HG02610 (cell line): ENCODE measurements at regions not wholly inside any gene's neighbourhood (a gene's known extent, or its start where the extent isn't known, plus 50 kb on each side); places are given as distances from the start of the nearest gene placed in this dataset.
"Not testable (repeated sequence)": the region's sequence is repeated elsewhere in the genome, so short reads cannot be mapped to it uniquely, and the experiment has no call there.

ENCODE experiments used
- ATAC-seq: cut with Tn5 transposase; IDR thresholded peaks from one replicate; pipeline ENCODE4 v1.9.1; 2021; ENCODE audit warnings: mild to moderate bottlenecking, moderate library complexity; ENCODE audit not compliant: unreplicated experiment

DNA sequence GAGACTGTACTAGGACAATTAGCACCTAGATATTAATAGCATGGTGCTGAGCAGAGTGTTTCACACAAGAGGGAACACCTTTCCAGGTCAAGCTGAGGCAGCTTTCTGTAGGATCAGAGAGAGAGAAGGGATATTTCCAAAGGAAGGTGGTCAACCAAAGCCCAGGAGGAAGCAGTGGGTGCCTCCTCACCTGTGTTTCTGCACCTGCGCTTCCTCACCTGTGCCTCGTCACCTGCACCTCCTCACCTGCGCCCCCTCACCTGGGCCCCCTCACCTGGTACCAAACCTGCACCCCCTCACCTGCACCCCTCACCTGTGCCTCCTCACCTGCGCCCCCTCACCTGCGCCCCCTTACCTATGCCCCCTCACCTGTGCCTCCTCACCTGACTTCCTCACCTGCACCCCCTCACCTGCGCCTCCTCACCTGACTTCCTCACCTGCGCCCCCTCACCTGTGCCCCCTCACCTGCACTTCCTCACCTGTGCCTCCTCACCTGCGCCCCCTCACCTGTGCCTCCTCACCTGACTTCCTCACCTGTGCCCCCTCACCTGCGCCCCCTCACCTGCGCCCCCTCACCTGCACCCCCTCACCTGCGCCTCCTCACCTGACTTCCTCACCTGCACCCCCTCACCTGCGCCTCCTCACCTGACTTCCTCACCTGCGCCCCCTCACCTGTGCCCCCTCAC is 67.9 kb downstream of the TTLL2 start:
- no peak for ATAC-seq

DNA sequence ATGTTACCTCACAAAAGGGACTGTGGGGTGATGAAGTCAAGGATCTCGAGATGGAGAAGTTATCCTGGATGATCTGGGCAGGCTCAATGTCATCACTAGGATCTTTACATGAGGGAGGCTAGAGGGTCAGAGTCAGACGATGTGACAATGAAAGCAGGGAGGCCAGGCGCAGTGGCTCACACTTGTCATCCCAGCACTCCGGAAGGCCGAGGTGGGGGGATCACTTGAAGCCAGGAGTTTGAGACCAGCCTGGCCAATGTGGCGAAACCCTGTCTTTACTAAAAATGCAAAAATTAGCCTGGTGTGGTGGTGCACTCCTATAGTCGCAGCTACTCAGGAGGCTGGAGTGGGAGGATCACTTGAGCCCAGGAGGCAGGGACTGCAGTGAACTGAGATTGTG is 68.8 kb downstream of the TTLL2 start:
- no peak for ATAC-seq

DNA sequence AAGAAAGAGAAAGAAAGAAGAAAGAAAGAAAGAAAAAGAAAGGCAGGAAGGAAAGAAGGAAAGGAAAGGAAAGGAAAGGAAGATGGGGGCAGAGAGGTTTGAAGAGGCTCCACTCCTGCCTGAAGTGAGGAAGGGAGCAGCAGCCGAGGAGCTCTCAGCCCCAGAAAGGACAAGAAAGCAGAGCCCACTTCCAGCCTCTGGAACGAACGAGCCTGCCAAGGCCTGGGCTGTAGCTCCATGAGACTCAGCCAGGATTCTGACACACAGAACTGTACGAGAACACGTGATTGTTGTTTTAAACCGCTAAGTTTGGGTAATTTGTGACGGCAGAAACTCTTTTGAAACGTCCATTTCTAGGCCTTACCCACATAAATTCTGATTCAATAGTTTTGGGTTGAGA is 69.5 kb downstream of the TTLL2 start:
- ATAC-seq: no peak

DNA sequence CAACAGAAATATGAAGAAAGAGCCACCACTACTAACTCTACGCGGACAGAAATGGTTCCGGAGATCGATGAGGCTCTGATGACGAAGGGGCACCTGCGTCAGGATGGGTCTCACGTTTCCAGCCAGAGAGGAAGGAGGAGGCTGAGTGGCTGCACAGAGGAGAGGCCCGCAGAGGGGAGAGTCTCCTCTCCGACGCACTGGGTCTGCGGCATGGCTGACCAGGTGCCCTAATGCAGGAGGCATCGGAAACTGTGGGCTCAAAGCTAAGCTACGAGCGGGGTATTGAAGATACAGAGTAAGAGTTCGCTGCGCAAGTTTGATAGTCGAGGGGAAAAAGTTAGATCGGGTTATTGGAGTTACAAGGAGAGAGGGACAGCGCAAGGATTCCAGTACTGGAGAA is 69.9 kb downstream of the TTLL2 start:
- ATAC-seq: no peak

DNA sequence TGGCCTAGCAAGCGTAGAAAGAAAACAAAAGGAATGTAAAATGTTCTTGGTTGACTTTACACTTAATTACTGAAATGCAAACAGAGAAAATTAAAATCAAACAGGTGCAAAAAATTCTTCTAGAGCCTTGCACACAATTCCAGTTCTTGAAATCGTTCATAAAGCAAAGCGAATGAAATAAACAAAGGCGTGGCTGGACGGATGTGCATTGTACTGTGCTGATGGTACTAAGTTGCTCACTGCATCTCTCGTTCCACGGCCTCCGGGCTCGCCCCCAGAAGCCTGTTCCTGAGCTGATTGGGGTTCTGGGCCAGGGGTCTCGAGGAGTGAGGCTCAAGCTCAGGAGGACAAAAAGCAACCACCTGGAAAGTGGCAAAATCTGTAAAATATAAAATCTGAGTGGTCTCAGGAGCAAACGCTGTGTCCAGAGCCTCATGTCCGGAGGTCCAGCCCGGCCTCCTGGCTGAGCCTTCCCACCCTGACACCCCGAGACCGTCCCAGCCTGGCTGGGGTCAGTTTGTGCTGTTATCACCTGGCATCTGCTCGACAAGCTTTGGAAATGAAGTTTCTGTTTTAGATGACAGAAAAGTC is 71.3 kb downstream of the TTLL2 start:
- no peak for ATAC-seq

DNA sequence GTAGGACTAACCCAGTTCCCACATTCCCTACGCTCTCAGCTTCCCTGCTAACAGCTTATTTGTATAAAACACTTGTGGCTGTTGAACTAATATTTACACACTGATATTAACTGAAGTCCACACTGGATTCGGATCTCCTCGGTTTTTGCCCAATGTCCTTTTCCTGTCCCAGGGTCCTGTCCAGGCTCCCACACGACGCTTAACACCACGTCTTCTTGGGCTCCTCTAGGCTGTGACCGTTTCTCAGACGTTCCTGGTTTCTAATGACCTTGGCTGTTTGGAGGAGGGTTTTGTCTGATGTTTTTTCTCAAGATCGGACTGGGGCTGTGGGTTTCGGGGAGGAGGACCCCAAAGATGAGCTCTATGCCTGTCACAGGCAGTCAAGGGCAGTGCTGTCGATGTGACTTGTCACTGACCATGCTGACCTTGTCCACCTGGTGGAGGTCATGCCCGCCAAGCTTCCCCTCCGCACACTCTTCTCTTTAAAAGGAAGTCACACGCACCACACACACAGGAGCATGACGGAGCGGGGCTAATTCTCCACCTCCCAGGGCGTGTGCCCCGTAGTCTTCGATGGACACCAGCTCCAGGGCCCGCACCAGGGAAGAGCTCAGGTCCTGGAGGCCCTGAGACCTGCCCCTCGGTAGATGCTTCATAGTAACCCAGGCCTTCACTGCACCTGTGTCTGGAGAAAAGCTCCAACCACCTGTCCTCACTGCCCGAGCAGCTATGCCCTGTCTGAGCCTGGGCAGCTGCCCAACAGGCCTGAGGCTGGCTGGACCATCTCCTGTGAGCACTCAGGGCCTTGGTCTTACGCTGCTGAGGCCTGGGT is 72.0 kb downstream of the TTLL2 start:
- no peak for ATAC-seq

DNA sequence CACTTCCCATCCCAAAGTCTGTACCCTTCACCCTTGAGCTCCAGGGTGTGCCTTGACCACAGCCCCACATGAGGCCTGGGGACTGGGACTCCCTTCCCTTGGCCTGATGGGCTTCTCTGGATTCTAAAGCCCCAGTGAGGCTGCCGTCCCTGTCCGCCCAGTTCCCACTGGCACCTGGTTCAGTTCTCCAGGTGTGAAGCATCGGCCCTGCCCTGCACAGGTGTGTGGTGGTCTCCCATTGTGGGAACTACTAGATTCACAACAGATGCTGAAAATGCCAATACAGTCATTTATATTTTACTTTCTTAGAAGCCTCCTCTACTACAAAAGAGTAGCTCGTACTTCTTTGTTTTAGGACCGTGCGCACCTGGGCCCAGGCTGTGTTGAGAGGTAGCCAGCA is 72.8 kb downstream of the TTLL2 start:
- no peak for ATAC-seq

DNA sequence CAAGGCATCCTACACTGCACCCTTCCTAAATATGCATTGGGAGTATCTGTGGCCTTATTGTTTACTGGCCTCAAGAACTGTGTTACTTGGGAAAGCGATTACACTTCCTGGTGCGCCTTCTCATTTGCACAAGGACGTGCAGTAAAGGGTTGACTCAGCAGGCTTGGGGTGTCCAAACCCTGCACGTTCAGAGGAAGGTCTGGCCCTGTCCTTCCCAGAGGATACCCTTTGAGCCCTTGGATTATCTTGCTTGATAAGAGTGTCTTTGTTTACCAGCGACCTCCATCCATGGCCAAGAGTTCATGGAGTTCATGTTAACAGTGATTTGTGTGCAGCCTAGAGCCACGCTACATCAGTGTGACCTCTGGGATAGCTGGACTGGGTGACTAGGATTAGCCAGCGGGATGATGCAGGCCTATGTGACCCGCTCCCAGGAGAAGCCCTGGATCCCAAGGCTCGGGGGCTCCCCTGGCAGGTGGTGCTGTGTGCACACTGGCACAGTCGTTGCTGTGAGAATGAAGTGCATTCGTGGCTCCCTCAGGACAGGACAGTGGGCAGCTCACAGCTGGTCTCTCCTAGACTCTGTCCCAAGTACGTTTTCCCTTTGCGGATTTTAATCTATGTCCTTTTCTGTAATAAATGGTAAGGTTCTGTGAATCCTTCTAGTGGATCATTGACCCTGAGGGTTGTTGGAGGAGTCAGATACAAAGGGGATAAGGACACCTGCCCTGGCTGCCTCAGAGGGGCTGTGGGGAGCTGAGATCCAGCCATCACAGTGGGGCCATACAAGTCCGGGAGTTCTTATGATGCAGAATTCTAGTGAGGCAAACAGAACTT is 73.5 kb downstream of the TTLL2 start:
- ATAC-seq: no peak

DNA sequence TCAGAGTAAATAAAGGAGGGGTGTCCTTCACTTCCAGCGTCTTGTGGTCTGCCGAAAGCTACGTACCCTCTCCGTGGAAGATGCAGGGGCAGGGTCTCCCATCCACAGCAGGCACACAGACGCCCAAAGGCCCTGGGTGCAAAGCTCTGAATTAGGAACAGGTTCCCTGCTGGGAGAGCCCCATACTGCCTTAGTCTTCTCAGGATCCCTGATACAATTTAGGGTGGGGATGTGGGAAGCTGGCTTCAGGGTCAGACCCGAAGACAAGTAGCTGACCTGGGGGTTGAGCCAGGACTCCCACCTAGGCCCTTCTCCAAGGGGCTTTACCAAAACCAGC is 74.1 kb downstream of the TTLL2 start:
- ATAC-seq: no peak

DNA sequence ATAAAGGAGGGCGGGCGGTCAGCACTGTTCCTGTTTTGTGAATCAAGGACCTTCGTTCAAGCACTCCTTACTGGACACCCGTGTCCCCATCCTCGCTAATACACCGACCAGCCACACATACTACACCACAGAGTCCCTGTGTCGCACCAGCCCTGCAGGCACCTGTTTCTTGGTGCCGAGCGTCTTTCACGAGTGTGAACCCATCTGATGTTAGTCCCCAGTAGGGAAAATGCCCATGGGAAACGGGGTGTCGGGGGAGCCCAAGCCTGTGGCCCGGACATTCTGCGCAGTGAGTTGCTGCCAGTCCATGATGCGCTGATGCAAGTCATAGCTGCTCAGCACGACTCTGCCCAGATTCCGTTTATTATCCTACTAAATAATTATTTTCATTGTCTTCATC is 74.7 kb downstream of the TTLL2 start:
- ATAC-seq: no peak

DNA sequence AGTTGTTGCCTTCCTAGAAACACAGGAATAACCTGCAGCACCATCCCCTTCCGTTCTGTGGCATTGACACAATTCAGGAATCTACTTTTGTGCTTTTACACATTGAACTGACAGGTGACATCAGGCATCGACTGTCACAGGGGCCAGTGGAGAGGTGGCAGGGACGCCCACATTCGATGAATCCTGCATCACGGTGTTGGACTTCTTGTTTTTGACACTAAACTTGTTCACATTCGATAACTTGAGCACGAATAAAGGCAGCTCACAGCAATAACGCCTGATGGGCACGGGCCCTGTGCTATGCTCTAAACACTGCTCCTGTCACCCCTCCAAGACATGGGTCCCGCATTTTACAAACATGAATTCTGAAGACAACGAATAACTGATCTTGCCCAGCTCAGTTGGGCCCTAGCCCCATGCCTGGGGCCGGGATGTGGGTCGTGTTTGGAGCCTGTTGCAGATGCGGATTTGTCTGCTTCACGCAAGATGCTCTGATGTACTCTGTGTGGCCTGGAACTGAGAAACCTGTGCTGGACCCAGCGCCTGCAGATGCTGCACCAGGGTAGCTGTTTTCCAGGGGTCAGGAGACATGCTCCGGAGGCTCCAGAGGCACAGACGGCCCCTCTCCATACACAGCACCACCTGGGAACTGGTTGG is 75.7 kb downstream of the TTLL2 start:
- no peak for ATAC-seq

DNA sequence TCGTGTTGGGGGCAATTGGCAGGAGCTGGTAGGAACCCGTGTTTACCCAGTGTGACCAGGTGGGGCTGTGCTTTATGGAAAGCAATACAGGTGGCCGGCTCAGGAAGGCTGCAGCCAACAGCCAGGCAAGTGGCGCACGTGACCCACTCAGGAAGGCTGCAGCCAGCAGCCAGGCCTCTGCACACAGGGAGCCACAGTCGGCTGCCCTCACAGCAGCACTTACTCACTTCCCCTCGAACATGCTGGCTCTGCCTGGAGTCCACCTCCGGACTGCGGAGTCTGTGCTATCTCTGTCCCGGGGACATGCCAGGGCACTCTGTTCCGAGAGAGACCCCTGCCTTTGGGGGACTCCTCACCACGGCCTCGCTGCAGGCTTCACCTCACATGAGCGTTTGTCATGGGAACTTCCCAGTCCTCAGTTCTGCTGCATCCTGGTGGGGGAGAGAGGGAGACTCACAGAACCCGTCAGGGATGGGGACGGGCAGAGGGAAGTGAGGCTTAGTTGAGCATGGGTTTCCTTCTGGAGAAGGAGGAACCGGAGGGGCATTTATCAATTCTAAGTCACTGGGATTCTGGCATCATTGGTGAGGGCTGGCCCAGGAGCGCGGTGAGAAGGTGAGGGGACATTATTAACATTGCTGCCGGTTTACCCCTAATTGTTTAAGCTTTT is 76.8 kb downstream of the TTLL2 start:
- no peak for ATAC-seq

DNA sequence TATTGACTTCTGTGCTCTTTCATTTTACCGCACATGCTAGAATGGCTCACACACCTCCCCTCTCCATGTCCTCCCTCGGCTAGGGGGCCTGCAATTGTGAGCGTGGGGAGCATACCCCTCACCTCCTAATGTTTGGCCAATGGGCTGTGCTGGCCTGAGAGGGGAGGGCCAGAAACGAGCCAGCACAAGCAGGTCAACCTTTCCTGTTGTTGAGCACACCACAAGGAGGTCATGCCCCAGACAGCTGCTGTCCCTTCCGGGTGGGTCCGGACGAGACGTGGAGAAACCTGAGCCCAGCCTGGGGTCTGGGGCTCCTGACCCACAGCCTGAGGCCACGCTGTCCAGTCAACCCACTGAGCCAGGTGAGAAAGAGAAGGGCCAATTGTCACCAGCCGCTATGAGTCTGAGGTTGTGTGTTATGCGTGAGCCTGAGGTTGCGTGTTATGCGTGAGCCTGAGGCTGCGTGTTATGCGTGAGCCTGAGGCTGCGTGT is 77.4 kb downstream of the TTLL2 start:
- no peak for ATAC-seq

DNA sequence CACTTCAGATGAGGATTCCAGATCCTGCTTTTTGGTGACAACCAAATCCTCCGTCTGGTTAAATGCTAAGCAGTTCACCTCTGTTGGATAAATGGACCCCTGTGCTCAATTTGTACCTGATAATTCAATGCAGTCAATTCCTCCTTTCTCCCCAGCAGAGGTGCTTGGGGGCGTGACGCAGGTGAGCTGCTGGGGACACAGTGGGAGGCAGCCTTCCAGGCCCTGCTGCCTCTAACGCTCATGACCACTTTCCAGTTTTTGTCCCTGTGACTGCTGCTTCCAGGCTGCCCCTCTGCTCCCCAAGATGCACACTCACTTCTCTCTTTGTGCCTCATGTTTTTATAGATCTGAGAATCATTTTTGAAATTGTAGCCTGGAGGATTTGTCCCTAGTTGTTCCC is 78.5 kb downstream of the TTLL2 start:
- ATAC-seq: no peak

DNA sequence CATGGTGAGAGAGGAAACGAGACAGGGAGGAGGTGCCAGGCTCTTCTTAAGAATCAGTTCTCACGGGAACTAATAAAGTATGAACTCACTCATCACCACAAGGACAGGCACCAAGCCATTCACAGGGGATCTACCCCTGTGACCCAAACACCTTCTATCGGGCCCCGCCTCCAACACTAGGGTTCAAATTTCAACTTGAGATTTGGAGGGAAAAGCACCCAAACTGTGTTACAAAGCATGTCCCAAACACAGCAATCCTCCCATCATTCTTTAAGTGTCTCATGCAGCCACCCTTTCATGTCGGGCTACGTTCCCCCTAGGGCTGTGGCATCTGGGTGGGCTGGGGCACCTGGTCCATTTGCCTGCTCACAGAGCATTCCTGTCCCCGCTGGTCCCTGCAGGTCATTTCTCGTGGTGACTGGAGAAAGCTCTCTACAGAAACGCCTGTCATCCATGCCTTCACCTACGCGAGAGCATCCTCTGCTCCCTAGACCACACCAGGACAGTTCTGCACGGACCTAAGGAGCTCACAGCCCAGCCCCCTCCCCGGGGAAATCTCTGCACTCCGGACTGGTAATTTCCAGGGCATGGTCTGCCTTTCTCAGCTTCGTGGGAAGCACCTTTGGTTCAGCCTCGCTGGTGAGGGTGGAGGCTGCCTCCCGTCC is 79.6 kb downstream of the TTLL2 start:
- no peak for ATAC-seq

DNA sequence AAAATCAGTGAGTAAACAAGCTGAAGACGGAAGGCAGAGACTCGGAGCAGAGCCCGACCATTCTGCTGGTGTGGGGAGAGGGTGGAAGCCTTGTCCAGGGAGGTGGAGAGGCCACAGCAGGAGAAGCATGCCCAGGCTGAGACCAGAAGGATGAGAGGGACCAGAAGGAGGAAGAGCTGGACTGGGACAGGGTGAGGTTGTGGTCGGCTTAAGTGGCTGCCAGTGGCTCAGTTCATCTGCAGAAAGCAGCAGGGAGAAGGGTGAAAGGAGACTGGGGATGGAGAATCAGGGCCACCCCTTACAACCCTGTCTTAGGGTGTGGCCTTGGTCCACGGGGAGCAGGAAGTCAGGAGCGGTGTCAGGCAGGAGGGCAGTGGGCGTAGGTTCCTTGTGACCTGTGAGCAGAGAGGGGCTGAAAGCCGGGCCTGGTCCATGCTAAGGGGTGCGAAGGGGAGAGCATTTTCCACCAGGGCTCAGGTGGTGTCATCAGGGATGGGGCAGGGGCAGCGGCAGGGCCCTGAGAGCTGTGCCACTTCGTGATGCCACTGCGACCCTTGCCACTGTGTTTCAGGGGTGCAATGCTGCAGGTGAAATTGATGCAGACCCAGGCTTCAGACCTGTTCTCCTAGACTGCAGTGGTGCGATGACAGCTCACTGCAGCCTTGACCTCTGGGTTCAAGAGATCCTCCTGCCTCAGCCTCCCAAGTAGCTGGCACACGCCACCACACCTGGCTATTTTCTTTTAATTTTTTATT is 81.1 kb downstream of the TTLL2 start:
- ATAC-seq: no peak

DNA sequence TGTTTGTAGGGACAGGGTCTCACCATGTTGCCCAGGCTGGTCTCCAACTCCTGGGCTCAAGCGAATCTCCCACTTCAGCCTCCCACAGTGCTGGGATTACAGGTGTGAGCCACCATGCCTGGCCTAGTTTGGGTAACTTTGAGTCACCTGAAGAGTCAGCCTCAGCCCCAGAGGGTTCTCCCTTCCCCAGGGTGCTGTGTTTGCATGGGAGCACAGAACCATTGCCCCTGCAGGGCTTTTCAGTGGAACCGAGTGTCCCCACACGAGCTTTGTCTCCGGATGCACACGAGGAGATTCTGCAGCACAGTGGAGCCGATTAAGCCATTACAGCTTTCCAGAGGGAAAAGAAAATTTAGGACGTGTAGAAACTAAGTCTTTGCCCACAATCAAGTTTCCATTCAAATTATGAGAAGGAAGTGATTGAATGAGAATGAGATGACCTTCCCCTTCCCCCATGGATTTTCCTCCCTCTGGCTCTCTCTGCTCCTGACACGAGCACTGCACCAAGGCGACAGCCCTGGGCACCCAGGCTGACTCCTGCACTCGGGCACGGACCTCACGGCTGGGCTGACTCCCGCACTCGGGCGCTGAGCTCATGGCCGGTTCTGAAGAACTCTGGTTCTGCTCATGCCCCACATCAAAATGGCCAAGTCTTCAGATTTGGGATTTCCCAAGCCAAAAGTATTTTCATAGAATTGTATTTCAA is 81.8 kb downstream of the TTLL2 start:
- not testable (repeated sequence) for ATAC-seq
